Panc1 (cell line): ENCODE measurements at regions not wholly inside any gene's neighbourhood (a gene's known extent, or its start where the extent isn't known, plus 50 kb on each side); places are given as distances from the start of the nearest gene placed in this dataset.

Experiments used
- ATAC-seq: fragments of 200-7000 bp; cut with Tn5 transposase; 2 replicates; pipeline ENCODE4 v1.9.1; 2020; ENCODE audit warnings: mild to moderate bottlenecking, moderate library complexity
- BruUV-seq: library from RNA; stranded (reverse); fragments of 400-500 nt; replicated peaks from 2 replicates; lab custom pipeline; 2021; lab: Mats Ljungman, UMichigan
- CTCF ChIA-PET: fragments of 300-600 bp; sonication (Branson Sonifier 250); formaldehyde crosslinking; loops from one replicate; lab custom pipeline; 2022; ENCODE audit warnings: antibody characterized with exemption; lab: Charles Lee
- POLR2A ChIA-PET: fragments of 300-600 bp; sonication (Branson Sonifier 250); formaldehyde crosslinking; loops from one replicate; lab custom pipeline; 2022; ENCODE audit warnings: antibody characterized with exemption; lab: Charles Lee
- DNase-seq: peaks from one replicate; pipeline ENCODE4 v3.0.0-alpha.2; 2010; ENCODE audit warnings: low read depth, low spot score
- H3K27ac ChIP-seq: 2 replicates; pipeline ENCODE4 v1.5.1; 2011; ENCODE audit warnings: mild to moderate bottlenecking, low read length, inconsistent platforms
- H3K27me3 ChIP-seq: fragments of 200-500 bp; sonication (Bioruptor generic); 2 replicates; pipeline ENCODE4 v1.6.0; 2014; ENCODE audit warnings: low read length, inconsistent platforms; ENCODE audit not compliant: control insufficient read depth, insufficient read depth
- H3K36me3 ChIP-seq: fragments of 200-500 bp; sonication (Bioruptor generic); 2 replicates; pipeline ENCODE4 v1.5.1; 2014; ENCODE audit warnings: inconsistent platforms, mild to moderate bottlenecking, low read length, moderate library complexity; ENCODE audit not compliant: control insufficient read depth, insufficient read depth
- H3K4me1 ChIP-seq: 2 replicates; pipeline ENCODE4 v1.5.1; 2011; ENCODE audit warnings: inconsistent platforms, mild to moderate bottlenecking, low read length, moderate library complexity; ENCODE audit not compliant: control insufficient read depth, insufficient read depth
- H3K4me3 ChIP-seq, 2 experiments: 2 replicates each; pipeline ENCODE4 v1.5.1; 2011 to 2012; ENCODE audit warnings: low read depth in 2 of 2, low read length in 2 of 2, mild to moderate bottlenecking in 2 of 2, inconsistent platforms in 1 of 2, moderate library complexity in 1 of 2
- H3K9me3 ChIP-seq: fragments of 200-500 bp; sonication (Bioruptor generic); 2 replicates; pipeline ENCODE4 v1.5.1; 2014; ENCODE audit warnings: low read depth, mild to moderate bottlenecking, inconsistent platforms, low read length, moderate library complexity; ENCODE audit not compliant: control insufficient read depth, insufficient read depth
- CTCF ChIP-seq: fragments of 450-650 bp; IDR thresholded peaks from 2 replicates; pipeline ENCODE4 v1.5.1; 2017; ENCODE audit warnings: mild to moderate bottlenecking
- POLR2AphosphoS5 ChIP-seq: IDR thresholded peaks from 2 replicates; pipeline ENCODE4 v1.6.1; 2012; ENCODE audit warnings: mild to moderate bottlenecking, low read depth, low read length, moderate library complexity
- REST ChIP-seq, 2 experiments: IDR thresholded peaks; 2 replicates each; pipeline ENCODE4 v1.6.1; 2011 to 2012; ENCODE audit warnings: low read depth in 2 of 2, control low read depth in 1 of 2, low read length in 1 of 2, mild to moderate bottlenecking in 1 of 2, moderate library complexity in 1 of 2; ENCODE audit not compliant: insufficient read depth in 1 of 2
- SIN3A ChIP-seq: IDR thresholded peaks from 2 replicates; pipeline ENCODE4 v1.6.1; 2012; ENCODE audit warnings: low read depth, mild to moderate bottlenecking, low read length, moderate library complexity, borderline replicate concordance; ENCODE audit not compliant: insufficient read depth
- TCF7L2 ChIP-seq: IDR thresholded peaks from 2 replicates; pipeline ENCODE4 v1.6.1; 2011; ENCODE audit warnings: mild to moderate bottlenecking, low read depth, low read length, inconsistent platforms
- in situ Hi-C: cut with HindIII; loops from 2 replicates; pipeline ENCODE4 v1.10.0; 2016; ENCODE audit warnings: low sequenced_read_pairs, low pct_unique_long_range_greater_than_20kb
- intact Hi-C: fragments of 100-400 bp; cut with micrococcal nuclease; formaldehyde crosslinking; loops from one replicate; pipeline ENCODE4 v1.10.0; 2022; ENCODE audit not compliant: unreplicated experiment

GRCh38 chr7:13188236-13188805 is 500.9 kb downstream of the ARL4A start:
- TF ChIP-seq TCF7L2, result no peak
- no peak for TF ChIP-seq CTCF
- no peak for TF ChIP-seq SIN3A
- TF ChIP-seq REST (IDR thresholded peaks at IDR 0.05; ENCODE audit: insufficient read depth in 1 of 2, low read depth in 2 of 2, low read length in 1 of 2), result no peak
- TF ChIP-seq POLR2AphosphoS5, result no peak
- Histone ChIP-seq H3K4me1 (no peaks in the 10 kb centered on the region), H3K9me3 (no peaks in the 10 kb centered on the region), H3K36me3 (no peaks in the 10 kb centered on the region), H3K4me3 (no peak overlapping the region), H3K27me3 (no peaks in the 10 kb centered on the region), H3K27ac (no peak overlapping the region)
- in situ Hi-C loops (no loop called here), intact Hi-C loops (no loop called here)
- no TSS peak for BruUV-seq
- ATAC-seq, result no peak
- POLR2A ChIA-PET, result no interaction called here
- no peak for DNase-seq
- CTCF ChIA-PET, result interaction anchor here (0.8 kb wide), 1 partner anchor 550 kb away, joined by 3 read pairs; no protein-coding TSS in a partner anchor

GRCh38 chr7:13188922-13189321 is 501.5 kb downstream of the ARL4A start:
- no peak overlapping the region for H3K4me3 ChIP-seq
- no TSS peak for BruUV-seq
- no peak for DNase-seq
- ATAC-seq, result no peak
- no peak overlapping the region for H3K27ac ChIP-seq
- no peaks in the 10 kb centered on the region for H3K36me3 ChIP-seq
- in situ Hi-C loops, result no loop called here
- no peaks in the 10 kb centered on the region for H3K9me3 ChIP-seq
- ChIA-PET POLR2A (no interaction called here), CTCF (no interaction called here)
- no peak for TF ChIP-seq CTCF
- TF ChIP-seq REST (IDR thresholded peaks at IDR 0.05; ENCODE audit: insufficient read depth in 1 of 2, low read depth in 2 of 2, low read length in 1 of 2), result no peak
- no peak for TF ChIP-seq POLR2AphosphoS5
- TF ChIP-seq SIN3A, result no peak
- no peak for TF ChIP-seq TCF7L2
- intact Hi-C loops, result no loop called here
- H3K27me3 ChIP-seq, result no peaks in the 10 kb centered on the region
- no peaks in the 10 kb centered on the region for H3K4me1 ChIP-seq
